ENCODE measurements at regions not wholly inside any gene's neighbourhood (a gene's known extent, or its start where the extent isn't known, plus 50 kb on each side); places are given as distances from the start of the nearest gene placed in this dataset.

GRCh38 chr7:56609852-56610355, 493.7 kb upstream of the NUPR2 start:
- TF ChIP-seq CTCF (IDR thresholded peaks at IDR 0.05 in 4 of 5, conservative IDR thresholded peaks at IDR 0.05 in 1 of 5) (no peak), POLR2A (IDR thresholded peaks at IDR 0.05) (no peak)
